Keratinocyte (primary cell): ENCODE measurements at regions not wholly inside any gene's neighbourhood (a gene's known extent, or its start where the extent isn't known, plus 50 kb on each side); places are given as distances from the start of the nearest gene placed in this dataset.

ENCODE experiments used
- DNase-seq: peaks from one replicate; pipeline ENCODE4 v3.0.0-alpha.2; 2011; ENCODE audit warnings: low read depth, missing footprints, low spot score
- FAIRE-seq: peaks from 2 replicates; lab custom pipeline; 2011; peaks lifted over from hg19 to GRCh38; lab: Jason Lieb, UNC
- H2AFZ ChIP-seq: 2 replicates; pipeline ENCODE4 v1.6.0; 2012; ENCODE audit warnings: low read length, control low read depth, inconsistent platforms; ENCODE audit not compliant: control insufficient read depth
- H3K27ac ChIP-seq: 2 replicates; pipeline ENCODE4 v1.5.1; 2011; ENCODE audit warnings: low read length; ENCODE audit not compliant: control insufficient read depth, insufficient read depth
- H3K27me3 ChIP-seq: 3 replicates; pipeline ENCODE4 v1.6.0; 2011; ENCODE audit warnings: low read length; ENCODE audit not compliant: control insufficient read depth, insufficient read depth; ENCODE audit errors: extremely low read depth
- H3K36me3 ChIP-seq, 2 experiments: 2 replicates in 1 of 2; 3 replicates in 1 of 2; pipeline ENCODE4 v1.5.1; 2011; ENCODE audit warnings: low read length in 2 of 2, mild to moderate bottlenecking in 1 of 2; ENCODE audit not compliant: control insufficient read depth in 2 of 2, insufficient read depth in 2 of 2; ENCODE audit errors: extremely low read depth in 1 of 2
- H3K4me1 ChIP-seq: 3 replicates; pipeline ENCODE4 v1.5.1; 2011; ENCODE audit warnings: low read length; ENCODE audit not compliant: control insufficient read depth, insufficient read depth; ENCODE audit errors: extremely low read depth
- H3K4me2 ChIP-seq: 3 replicates; pipeline ENCODE4 v1.6.0; 2011; ENCODE audit warnings: low read depth, low read length; ENCODE audit not compliant: control insufficient read depth, insufficient read depth; ENCODE audit errors: extremely low read depth
- H3K4me3 ChIP-seq, 3 experiments: fragments of 200-600 bp in 1 of 3; sonication (generic) in 1 of 3; 2 replicates in 2 of 3; 3 replicates in 1 of 3; pipeline ENCODE4 v1.5.1; 2011 to 2016; ENCODE audit warnings: low read length in 3 of 3, mild to moderate bottlenecking in 3 of 3, control low read depth in 2 of 3, inconsistent platforms in 1 of 3, low read depth in 1 of 3, mixed read lengths in 1 of 3, mixed run types in 1 of 3, moderate library complexity in 1 of 3; ENCODE audit not compliant: control insufficient read depth in 2 of 3, insufficient read depth in 2 of 3; ENCODE audit errors: extremely low read depth in 1 of 3
- H3K79me2 ChIP-seq: 2 replicates; pipeline ENCODE4 v1.6.0; 2012; ENCODE audit warnings: low read length; ENCODE audit not compliant: control insufficient read depth, insufficient read depth
- H3K9ac ChIP-seq: 3 replicates; pipeline ENCODE4 v1.6.0; 2011; ENCODE audit warnings: low read length; ENCODE audit not compliant: control insufficient read depth, insufficient read depth; ENCODE audit errors: extremely low read depth
- H3K9me1 ChIP-seq: 3 replicates; pipeline ENCODE4 v1.6.0; 2011; ENCODE audit warnings: low read length; ENCODE audit not compliant: control insufficient read depth, insufficient read depth; ENCODE audit errors: extremely low read depth
- H3K9me3 ChIP-seq: 2 replicates; pipeline ENCODE4 v1.5.1; 2012; ENCODE audit warnings: low read depth, low read length; ENCODE audit not compliant: control insufficient read depth
- H4K20me1 ChIP-seq: 3 replicates; pipeline ENCODE4 v1.6.0; 2011; ENCODE audit warnings: low read length; ENCODE audit not compliant: control insufficient read depth, insufficient read depth; ENCODE audit errors: extremely low read depth
- EZH2 ChIP-seq: IDR thresholded peaks from one replicate; pipeline ENCODE4 v1.6.1; 2012; ENCODE audit warnings: inconsistent platforms, mild to moderate bottlenecking, low read length, moderate library complexity
- dilution Hi-C: fragments of 300-500 bp; cut with MboI; formaldehyde crosslinking; loops from one replicate; pipeline ENCODE4 v1.7.0; 2020; ENCODE audit warnings: low sequenced_read_pairs; ENCODE audit not compliant: extremely low pct_ligation_motif_present
- TF ChIP-seq, protein P1 (sequence below), 3 experiments: IDR thresholded peaks in 1 of 3; conservative IDR thresholded peaks in 1 of 3; optimal IDR thresholded peaks in 1 of 3; 2 replicates in 2 of 3; 3 replicates in 1 of 3; pipeline versions ENCODE3 to v1.5.1; 2011; ENCODE audit warnings: low read length in 3 of 3, mild to moderate bottlenecking in 3 of 3, moderate library complexity in 2 of 3, control low read depth in 1 of 3, inconsistent platforms in 1 of 3; ENCODE audit not compliant: insufficient read depth in 2 of 3; ENCODE audit errors: extremely low read depth in 1 of 3

DNA sequence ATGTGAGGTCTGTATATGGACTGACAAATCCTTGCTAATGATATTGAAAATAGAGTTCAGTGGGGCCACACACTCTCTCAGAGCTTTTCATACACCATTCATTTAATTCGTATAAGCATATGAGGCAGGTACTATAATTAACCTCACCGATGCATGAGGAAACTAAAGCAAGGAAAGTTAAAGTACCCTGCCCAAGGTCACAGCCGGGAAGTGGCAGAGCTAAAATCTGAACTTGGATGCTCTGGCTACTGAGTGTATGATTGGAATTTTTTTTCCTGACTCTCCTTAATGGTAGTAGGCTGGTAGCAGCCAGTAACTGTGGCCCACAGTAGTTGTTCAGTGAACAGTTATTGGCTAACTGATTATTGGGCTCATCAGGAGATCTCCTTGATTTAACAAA, 135.3 kb downstream of the NUDT12 start:
- Histone ChIP-seq H3K4me2 (no peak overlapping the region), H3K9ac (no peak overlapping the region), H3K4me1 (no peaks in the 10 kb centered on the region), H3K9me1 (no peaks in the 10 kb centered on the region), H4K20me1 (no peaks in the 10 kb centered on the region), H3K9me3 (no peaks in the 10 kb centered on the region), H3K27me3 (no peaks in the 10 kb centered on the region), H3K36me3 (no peaks in the 10 kb centered on the region), H3K4me3 (no peak overlapping the region), H2AFZ (no peak overlapping the region), H3K79me2 (no peaks in the 10 kb centered on the region), H3K27ac (no peak overlapping the region)
- FAIRE-seq: no peak
- TF ChIP-seq, protein P1, sequence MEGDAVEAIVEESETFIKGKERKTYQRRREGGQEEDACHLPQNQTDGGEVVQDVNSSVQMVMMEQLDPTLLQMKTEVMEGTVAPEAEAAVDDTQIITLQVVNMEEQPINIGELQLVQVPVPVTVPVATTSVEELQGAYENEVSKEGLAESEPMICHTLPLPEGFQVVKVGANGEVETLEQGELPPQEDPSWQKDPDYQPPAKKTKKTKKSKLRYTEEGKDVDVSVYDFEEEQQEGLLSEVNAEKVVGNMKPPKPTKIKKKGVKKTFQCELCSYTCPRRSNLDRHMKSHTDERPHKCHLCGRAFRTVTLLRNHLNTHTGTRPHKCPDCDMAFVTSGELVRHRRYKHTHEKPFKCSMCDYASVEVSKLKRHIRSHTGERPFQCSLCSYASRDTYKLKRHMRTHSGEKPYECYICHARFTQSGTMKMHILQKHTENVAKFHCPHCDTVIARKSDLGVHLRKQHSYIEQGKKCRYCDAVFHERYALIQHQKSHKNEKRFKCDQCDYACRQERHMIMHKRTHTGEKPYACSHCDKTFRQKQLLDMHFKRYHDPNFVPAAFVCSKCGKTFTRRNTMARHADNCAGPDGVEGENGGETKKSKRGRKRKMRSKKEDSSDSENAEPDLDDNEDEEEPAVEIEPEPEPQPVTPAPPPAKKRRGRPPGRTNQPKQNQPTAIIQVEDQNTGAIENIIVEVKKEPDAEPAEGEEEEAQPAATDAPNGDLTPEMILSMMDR (optimal IDR thresholded peaks at IDR 0.05 in 1 of 3, IDR thresholded peaks at IDR 0.05 in 1 of 3, conservative IDR thresholded peaks at IDR 0.05 in 1 of 3; ENCODE audit: extremely low read depth in 1 of 3, insufficient read depth in 2 of 3, low read length in 3 of 3): no peak
- no peak for TF ChIP-seq EZH2
- dilution Hi-C loops: no loop called here
- DNase-seq: no peak

DNA sequence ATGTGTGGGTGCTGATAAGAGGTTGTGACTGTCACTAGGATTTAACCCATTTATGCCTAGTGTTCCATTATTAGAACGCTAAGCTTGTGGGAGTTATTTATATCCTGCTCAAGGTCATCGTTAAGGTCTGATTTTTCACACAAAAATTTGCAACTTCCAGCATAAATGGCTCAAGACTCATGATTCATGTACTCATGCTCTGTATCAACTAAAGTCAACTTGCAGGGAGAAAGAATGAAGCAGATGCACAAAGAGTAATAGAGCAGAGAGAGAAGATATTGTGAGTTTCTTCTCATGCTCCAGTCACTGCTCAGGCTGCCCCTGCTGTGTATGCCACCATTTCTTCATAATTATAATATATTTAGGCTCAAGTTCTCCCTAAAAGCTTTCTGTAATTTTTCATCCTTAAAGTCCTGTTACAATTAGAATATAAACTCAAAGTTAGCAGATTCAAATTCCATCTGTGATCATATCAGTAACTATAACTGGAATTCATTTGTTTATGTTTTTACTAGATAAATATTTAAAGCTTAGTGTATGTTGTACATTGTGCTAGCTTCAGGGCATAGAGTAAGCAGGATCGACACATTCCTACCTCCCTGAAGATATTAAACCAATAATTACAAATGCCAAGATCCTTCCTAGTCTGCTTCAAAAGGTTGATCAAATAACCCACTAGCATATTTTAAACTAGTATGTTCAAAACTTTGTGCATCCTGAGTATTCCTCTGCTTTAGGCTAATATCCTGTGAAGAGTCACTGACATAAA, 136.7 kb downstream of the NUDT12 start:
- Histone ChIP-seq H3K9me3 (no peaks in the 10 kb centered on the region), H3K36me3 (no peaks in the 10 kb centered on the region), H3K4me2 (no peak overlapping the region), H3K4me3 (no peak overlapping the region), H3K27ac (no peak overlapping the region), H3K4me1 (no peaks in the 10 kb centered on the region), H2AFZ (no peak overlapping the region), H3K9ac (no peak overlapping the region), H4K20me1 (no peaks in the 10 kb centered on the region), H3K27me3 (no peaks in the 10 kb centered on the region), H3K79me2 (no peaks in the 10 kb centered on the region), H3K9me1 (no peaks in the 10 kb centered on the region)
- dilution Hi-C loops: no loop called here
- TF ChIP-seq, protein P1 (optimal IDR thresholded peaks at IDR 0.05 in 1 of 3, IDR thresholded peaks at IDR 0.05 in 1 of 3, conservative IDR thresholded peaks at IDR 0.05 in 1 of 3; ENCODE audit: extremely low read depth in 1 of 3, insufficient read depth in 2 of 3, low read length in 3 of 3): no peak
- TF ChIP-seq EZH2: no peak
- FAIRE-seq (no peak), DNase-seq (no peak)
